ENCODE measurements at regions not wholly inside any gene's neighbourhood (a gene's known extent, or its start where the extent isn't known, plus 50 kb on each side); places are given as distances from the start of the nearest gene placed in this dataset.

GRCh38 chr3:148077965-148078364 lies 619.7 kb upstream of the AGTR1 start:
- H3F3A ChIP-seq (ENCODE audit: control insufficient read depth, insufficient read depth) = no peaks in the 10 kb centered on the region
- no peaks in the 10 kb centered on the region for H3K36me3 ChIP-seq (ENCODE audit: control insufficient read depth, low read length)
- no peak overlapping the region for H3K27ac ChIP-seq (ENCODE audit: low read depth, low read length)
- H3K9me3 ChIP-seq (ENCODE audit: control insufficient read depth, insufficient read depth, low read length) = no peaks in the 10 kb centered on the region
- H3K27me3 ChIP-seq (ENCODE audit: control insufficient read depth, low read length) = no peaks in the 10 kb centered on the region
- no peak overlapping the region for H3K4me3 ChIP-seq (ENCODE audit: low read length)
- H3K4me2 ChIP-seq (ENCODE audit: low read length) = no peak overlapping the region
- TF ChIP-seq CTCF (IDR thresholded peaks at IDR 0.05; ENCODE audit: low read depth, low read length, poor library complexity, severe bottlenecking) (no peak), EZH2phosphoT487 (IDR thresholded peaks at IDR 0.05; ENCODE audit: borderline replicate concordance, low read length) (no peak)
- no peaks in the 10 kb centered on the region for H3K9me2 ChIP-seq (replicated peaks; ENCODE audit: control insufficient read depth, low read length)
- H4K20me1 ChIP-seq (ENCODE audit: control insufficient read depth, insufficient read depth, low read depth, low read length) = no peaks in the 10 kb centered on the region
- no peaks in the 10 kb centered on the region for H3K79me2 ChIP-seq (ENCODE audit: control insufficient read depth, low read length)
- H3K4me1 ChIP-seq (ENCODE audit: control insufficient read depth, low read length) = no peaks in the 10 kb centered on the region

- Histone ChIP-seq H3K36me3 (ENCODE audit: control insufficient read depth, low read length) (no peaks in the 10 kb centered on the region), H3K79me2 (ENCODE audit: control insufficient read depth, low read length) (no peaks in the 10 kb centered on the region), H3K4me1 (ENCODE audit: control insufficient read depth, low read length) (no peaks in the 10 kb centered on the region), H3K9me2 (replicated peaks; ENCODE audit: control insufficient read depth, low read length) (no peaks in the 10 kb centered on the region), H4K20me1 (ENCODE audit: control insufficient read depth, insufficient read depth, low read depth, low read length) (no peaks in the 10 kb centered on the region), H3K4me2 (ENCODE audit: low read length) (no peak overlapping the region), H3F3A (ENCODE audit: control insufficient read depth, insufficient read depth) (no peaks in the 10 kb centered on the region), H3K27ac (ENCODE audit: low read depth, low read length) (no peak overlapping the region), H3K9me3 (ENCODE audit: control insufficient read depth, insufficient read depth, low read length) (no peaks in the 10 kb centered on the region), H3K4me3 (ENCODE audit: low read length) (no peak overlapping the region), H3K27me3 (ENCODE audit: control insufficient read depth, low read length) (no peaks in the 10 kb centered on the region)
- no peak for TF ChIP-seq CTCF (IDR thresholded peaks at IDR 0.05; ENCODE audit: low read depth, low read length, poor library complexity, severe bottlenecking)
Measured at GRCh38 chr3:148078658-148079057, 619.0 kb upstream of the AGTR1 start.

GRCh38 chr3:148079370-148079769 lies 618.3 kb upstream of the AGTR1 start:
- Histone ChIP-seq H3K4me1 (ENCODE audit: control insufficient read depth, low read length) (no peaks in the 10 kb centered on the region), H3K9me3 (ENCODE audit: control insufficient read depth, insufficient read depth, low read length) (no peaks in the 10 kb centered on the region), H3K27me3 (ENCODE audit: control insufficient read depth, low read length) (no peaks in the 10 kb centered on the region), H3K4me3 (ENCODE audit: low read length) (no peak overlapping the region), H4K20me1 (ENCODE audit: control insufficient read depth, insufficient read depth, low read depth, low read length) (no peaks in the 10 kb centered on the region), H3K36me3 (ENCODE audit: control insufficient read depth, low read length) (no peaks in the 10 kb centered on the region), H3K9me2 (replicated peaks; ENCODE audit: control insufficient read depth, low read length) (no peaks in the 10 kb centered on the region), H3K27ac (ENCODE audit: low read depth, low read length) (no peak overlapping the region), H3K4me2 (ENCODE audit: low read length) (no peak overlapping the region), H3F3A (ENCODE audit: control insufficient read depth, insufficient read depth) (no peaks in the 10 kb centered on the region), H3K79me2 (ENCODE audit: control insufficient read depth, low read length) (no peaks in the 10 kb centered on the region)
- TF ChIP-seq CTCF (IDR thresholded peaks at IDR 0.05; ENCODE audit: low read depth, low read length, poor library complexity, severe bottlenecking) (no peak), EZH2phosphoT487 (IDR thresholded peaks at IDR 0.05; ENCODE audit: borderline replicate concordance, low read length) (no peak)

DNA sequence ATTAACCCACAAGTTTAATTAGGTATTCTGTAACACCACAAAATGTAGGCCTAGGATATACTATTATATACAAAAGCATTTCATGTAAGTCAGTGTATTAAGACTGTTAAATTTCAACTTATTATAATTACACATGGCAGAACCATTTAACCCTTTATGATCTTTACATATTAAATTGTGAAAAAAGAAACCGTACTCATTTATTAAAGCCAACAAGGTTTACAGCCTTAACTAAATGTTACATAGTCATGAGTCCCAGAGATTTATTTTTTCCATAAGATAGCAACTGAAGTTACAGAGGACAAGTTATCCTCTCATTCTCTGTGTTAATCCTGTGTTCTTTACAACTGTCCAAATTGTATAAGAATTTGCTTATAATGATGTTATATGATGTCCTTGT lies 615.8 kb upstream of the AGTR1 start:
- Histone ChIP-seq H4K20me1 (ENCODE audit: control insufficient read depth, insufficient read depth, low read depth, low read length) (no peaks in the 10 kb centered on the region), H3K4me1 (ENCODE audit: control insufficient read depth, low read length) (no peaks in the 10 kb centered on the region), H3K79me2 (ENCODE audit: control insufficient read depth, low read length) (no peaks in the 10 kb centered on the region), H3K9me3 (ENCODE audit: control insufficient read depth, insufficient read depth, low read length) (no peaks in the 10 kb centered on the region), H3K27ac (ENCODE audit: low read depth, low read length) (no peak overlapping the region), H3F3A (ENCODE audit: control insufficient read depth, insufficient read depth) (no peaks in the 10 kb centered on the region), H3K4me3 (ENCODE audit: low read length) (no peak overlapping the region), H3K36me3 (ENCODE audit: control insufficient read depth, low read length) (no peaks in the 10 kb centered on the region), H3K27me3 (ENCODE audit: control insufficient read depth, low read length) (no peaks in the 10 kb centered on the region), H3K9me2 (replicated peaks; ENCODE audit: control insufficient read depth, low read length) (no peaks in the 10 kb centered on the region), H3K4me2 (ENCODE audit: low read length) (no peak overlapping the region)
- no peak for TF ChIP-seq EZH2phosphoT487 (IDR thresholded peaks at IDR 0.05; ENCODE audit: borderline replicate concordance, low read length)
- no peak for TF ChIP-seq CTCF (IDR thresholded peaks at IDR 0.05; ENCODE audit: low read depth, low read length, poor library complexity, severe bottlenecking)
